ENCODE measurements at regions not wholly inside any gene's neighbourhood (a gene's known extent, or its start where the extent isn't known, plus 50 kb on each side); places are given as distances from the start of the nearest gene placed in this dataset.

GRCh38 chr13:73244467-73244866 is 185.7 kb downstream of the KLF5 start:
- in situ Hi-C loops (cut with HindIII; ENCODE audit: low pct_unique_long_range_greater_than_20kb, low sequenced_read_pairs), result no loop called here
- DNase-seq (ENCODE audit: low read depth, low spot score), result no peak

GRCh38 chr13:73242515-73243015 is 183.8 kb downstream of the KLF5 start:
- in situ Hi-C loops (cut with HindIII; ENCODE audit: low pct_unique_long_range_greater_than_20kb, low sequenced_read_pairs), result no loop called here
- no peak for DNase-seq (ENCODE audit: low read depth, low spot score)

- in situ Hi-C loops (cut with HindIII; ENCODE audit: low pct_unique_long_range_greater_than_20kb, low sequenced_read_pairs), result no loop called here
- no peak for DNase-seq (ENCODE audit: low read depth, low spot score)
Measured at GRCh38 chr13:73240193-73240592, 181.4 kb downstream of the KLF5 start.

GRCh38 chr13:73235385-73235784 is 176.6 kb downstream of the KLF5 start:
- in situ Hi-C loops (cut with HindIII; ENCODE audit: low pct_unique_long_range_greater_than_20kb, low sequenced_read_pairs), result no loop called here
- peak; percentile 57 for DNase-seq (ENCODE audit: low read depth, low spot score)

GRCh38 chr13:73231471-73231870 is 172.7 kb downstream of the KLF5 start:
- in situ Hi-C loops (cut with HindIII; ENCODE audit: low pct_unique_long_range_greater_than_20kb, low sequenced_read_pairs), result no loop called here
- DNase-seq (ENCODE audit: low read depth, low spot score), result no peak

GRCh38 chr13:73230716-73231115 is 171.9 kb downstream of the KLF5 start:
- in situ Hi-C loops (cut with HindIII; ENCODE audit: low pct_unique_long_range_greater_than_20kb, low sequenced_read_pairs), result no loop called here
- no peak for DNase-seq (ENCODE audit: low read depth, low spot score)

- peak; percentile 23 for DNase-seq (ENCODE audit: low read depth, low spot score)
- in situ Hi-C loops (cut with HindIII; ENCODE audit: low pct_unique_long_range_greater_than_20kb, low sequenced_read_pairs), result no loop called here
Measured at GRCh38 chr13:73228546-73228945, 169.7 kb downstream of the KLF5 start.

- in situ Hi-C loops (cut with HindIII; ENCODE audit: low pct_unique_long_range_greater_than_20kb, low sequenced_read_pairs), result no loop called here
Measured at GRCh38 chr13:73225990-73226389, 167.2 kb downstream of the KLF5 start.

GRCh38 chr13:73224703-73225102 is 165.9 kb downstream of the KLF5 start:
- in situ Hi-C loops (cut with HindIII; ENCODE audit: low pct_unique_long_range_greater_than_20kb, low sequenced_read_pairs), result no loop called here
- no peak for DNase-seq (ENCODE audit: low read depth, low spot score)

More at GRCh38 chr13:73225990-73226389, 167.2 kb downstream of the KLF5 start:
- DNase-seq (ENCODE audit: low read depth, low spot score), result no peak

GRCh38 chr13:73223372-73223781 is 164.6 kb downstream of the KLF5 start:
- DNase-seq (ENCODE audit: low read depth, low spot score), result peak; percentile 70
- in situ Hi-C loops (cut with HindIII; ENCODE audit: low pct_unique_long_range_greater_than_20kb, low sequenced_read_pairs), result no loop called here

- no peak for DNase-seq (ENCODE audit: low read depth, low spot score)
- in situ Hi-C loops (cut with HindIII; ENCODE audit: low pct_unique_long_range_greater_than_20kb, low sequenced_read_pairs), result no loop called here
Measured at GRCh38 chr13:73222627-73223305, 164.0 kb downstream of the KLF5 start.

GRCh38 chr13:73220966-73221720 is 162.3 kb downstream of the KLF5 start:
- no peak for DNase-seq (ENCODE audit: low read depth, low spot score)
- in situ Hi-C loops (cut with HindIII; ENCODE audit: low pct_unique_long_range_greater_than_20kb, low sequenced_read_pairs), result no loop called here

GRCh38 chr13:73218181-73218580 is 159.4 kb downstream of the KLF5 start:
- in situ Hi-C loops (cut with HindIII; ENCODE audit: low pct_unique_long_range_greater_than_20kb, low sequenced_read_pairs), result no loop called here
- DNase-seq (ENCODE audit: low read depth, low spot score), result peak; percentile 90

GRCh38 chr13:73216381-73216831 is 157.6 kb downstream of the KLF5 start:
- DNase-seq (ENCODE audit: low read depth, low spot score), result no peak
- in situ Hi-C loops (cut with HindIII; ENCODE audit: low pct_unique_long_range_greater_than_20kb, low sequenced_read_pairs), result no loop called here

GRCh38 chr13:73215823-73216222 is 157.0 kb downstream of the KLF5 start:
- no peak for DNase-seq (ENCODE audit: low read depth, low spot score)

GRCh38 chr13:73212482-73212881 is 153.7 kb downstream of the KLF5 start:
- in situ Hi-C loops (cut with HindIII; ENCODE audit: low pct_unique_long_range_greater_than_20kb, low sequenced_read_pairs), result no loop called here
- no peak for DNase-seq (ENCODE audit: low read depth, low spot score)

More at GRCh38 chr13:73215823-73216222, 157.0 kb downstream of the KLF5 start:
- in situ Hi-C loops (cut with HindIII; ENCODE audit: low pct_unique_long_range_greater_than_20kb, low sequenced_read_pairs), result no loop called here

- no peak for DNase-seq (ENCODE audit: low read depth, low spot score)
- in situ Hi-C loops (cut with HindIII; ENCODE audit: low pct_unique_long_range_greater_than_20kb, low sequenced_read_pairs), result no loop called here
Measured at GRCh38 chr13:73210218-73210883, 151.5 kb downstream of the KLF5 start.

GRCh38 chr13:73204952-73205351 is 146.1 kb downstream of the KLF5 start:
- in situ Hi-C loops (cut with HindIII; ENCODE audit: low pct_unique_long_range_greater_than_20kb, low sequenced_read_pairs), result no loop called here
- DNase-seq (ENCODE audit: low read depth, low spot score), result no peak
